ENCODE measurements at regions not wholly inside any gene's neighbourhood (a gene's known extent, or its start where the extent isn't known, plus 50 kb on each side); places are given as distances from the start of the nearest gene placed in this dataset.

DNA sequence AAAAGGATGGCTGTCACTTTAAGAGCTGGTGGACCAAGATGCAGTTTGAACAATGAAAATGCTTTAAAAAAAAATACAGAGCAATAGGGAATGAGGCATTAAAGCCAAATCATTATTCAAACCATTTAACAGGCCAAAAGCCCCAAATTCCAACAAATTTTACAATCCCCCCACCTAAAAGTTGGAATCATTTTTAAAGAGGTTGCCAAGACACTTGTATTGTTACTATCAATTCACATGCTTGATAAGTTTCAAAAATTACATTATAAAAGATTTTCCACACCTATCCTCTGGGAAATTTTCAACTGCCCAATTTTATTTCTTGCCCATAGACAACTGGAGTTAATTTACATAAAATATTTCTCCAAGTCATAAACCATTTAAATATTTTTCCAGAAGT, 192.3 kb upstream of the ARHGEF26 start:
- TF ChIP-seq POLR2A (IDR thresholded peaks at IDR 0.05) (no peak), EP300 (IDR thresholded peaks at IDR 0.05) (no peak)

Measured in suprapubic skin (tissue), 2 donors.